Fibroblast of skin of left biceps (primary cell): ENCODE measurements at regions not wholly inside any gene's neighbourhood (a gene's known extent, or its start where the extent isn't known, plus 50 kb on each side); places are given as distances from the start of the nearest gene placed in this dataset.
"Not testable (repeated sequence)": the region's sequence is repeated elsewhere in the genome, so short reads cannot be mapped to it uniquely, and the experiment has no call there.

ENCODE experiments used
- DNase-seq, 2 experiments: peaks; one replicate each; pipeline ENCODE4 v3.0.0-alpha.2; 2013; ENCODE audit warnings: low read depth in 2 of 2

DNA sequence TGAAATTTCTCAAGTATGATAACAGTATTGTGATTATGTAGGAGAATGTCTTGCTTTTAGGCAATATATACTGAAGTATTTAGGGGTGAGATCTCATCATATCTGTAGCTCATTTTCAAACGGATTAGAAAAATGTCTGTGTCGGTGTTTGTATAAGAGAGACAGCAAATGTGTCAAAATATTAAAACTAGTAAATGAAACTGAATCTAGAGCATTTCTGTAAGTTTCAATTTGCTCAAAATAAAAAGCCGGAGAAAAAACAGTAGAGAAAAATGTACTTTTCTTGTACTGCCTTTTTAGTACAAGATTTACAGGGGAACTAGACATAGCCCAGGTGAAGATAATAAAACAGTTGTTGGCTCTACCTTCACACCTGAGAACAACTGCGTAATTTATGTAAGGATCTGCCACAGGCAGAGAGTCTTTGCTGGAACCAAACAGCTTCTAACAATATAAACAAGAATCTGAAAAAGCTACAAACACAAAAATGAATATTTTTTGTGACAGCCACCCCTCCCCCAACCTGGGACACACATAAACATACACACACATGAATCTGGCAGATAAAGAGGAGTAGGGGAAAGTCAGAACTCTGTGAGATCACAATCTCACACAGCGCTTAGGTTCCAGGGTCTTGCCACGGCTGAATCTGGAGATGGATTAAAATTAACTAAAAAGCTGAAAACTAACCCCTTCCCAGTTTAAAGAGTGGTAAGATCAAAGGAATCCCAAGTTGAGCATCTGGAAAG lies 153.3 kb downstream of the AVL9 start:
- DNase-seq = no peak

DNA sequence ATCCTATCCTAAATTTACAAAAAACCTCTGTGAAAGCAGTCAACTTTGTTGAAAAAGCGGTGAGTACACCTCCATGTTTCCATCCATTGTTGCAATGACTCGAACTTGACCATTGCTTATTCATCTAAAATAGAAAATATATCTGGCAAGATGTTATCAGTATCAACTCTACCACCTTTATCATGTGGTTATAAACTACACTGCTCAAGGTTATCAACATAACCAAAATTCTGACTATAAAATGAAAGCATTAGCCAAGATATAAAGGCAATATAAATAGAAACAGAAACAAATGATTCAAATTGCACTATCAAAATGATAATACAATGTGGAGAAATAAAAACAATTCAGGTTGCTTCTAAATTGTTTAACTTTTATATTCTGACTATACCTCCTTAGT lies 150.0 kb downstream of the AVL9 start:
- DNase-seq = not testable (repeated sequence)

DNA sequence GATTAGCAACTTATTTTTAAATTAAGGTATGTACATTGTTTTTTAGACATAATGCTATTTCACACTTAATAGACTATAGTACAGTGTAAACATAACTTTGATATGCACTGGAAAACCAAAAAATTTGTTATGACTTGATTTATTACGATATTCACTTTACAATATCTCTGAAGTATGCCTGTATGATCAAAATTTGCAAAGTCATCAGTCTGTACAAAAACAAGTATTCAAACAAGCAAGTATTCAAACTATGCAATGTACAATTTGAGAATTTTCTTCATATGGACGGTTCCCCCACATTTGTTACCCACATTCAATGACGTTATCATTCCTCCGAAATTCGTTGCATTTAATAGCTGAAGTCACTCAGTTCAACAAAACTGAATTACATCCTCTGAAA lies 147.9 kb downstream of the AVL9 start:
- DNase-seq = no peak

DNA sequence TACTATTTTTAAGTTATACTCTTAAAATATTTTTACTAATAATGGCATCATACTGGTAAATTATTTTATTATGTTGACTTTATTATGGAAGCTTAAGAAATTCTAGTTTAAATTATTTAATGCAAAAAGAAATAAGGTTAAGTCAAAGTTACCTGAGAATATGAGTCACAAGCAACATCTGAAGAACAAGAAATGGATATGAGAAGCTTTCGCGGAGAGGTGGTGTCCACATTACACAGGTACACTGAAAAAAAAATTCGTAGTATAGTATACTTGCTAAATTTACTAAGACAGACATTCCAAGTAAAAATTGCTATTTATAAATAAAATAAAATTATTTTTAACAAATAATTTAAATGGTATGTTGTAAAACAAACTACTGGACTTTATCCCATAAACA lies 143.8 kb downstream of the AVL9 start:
- no peak for DNase-seq

DNA sequence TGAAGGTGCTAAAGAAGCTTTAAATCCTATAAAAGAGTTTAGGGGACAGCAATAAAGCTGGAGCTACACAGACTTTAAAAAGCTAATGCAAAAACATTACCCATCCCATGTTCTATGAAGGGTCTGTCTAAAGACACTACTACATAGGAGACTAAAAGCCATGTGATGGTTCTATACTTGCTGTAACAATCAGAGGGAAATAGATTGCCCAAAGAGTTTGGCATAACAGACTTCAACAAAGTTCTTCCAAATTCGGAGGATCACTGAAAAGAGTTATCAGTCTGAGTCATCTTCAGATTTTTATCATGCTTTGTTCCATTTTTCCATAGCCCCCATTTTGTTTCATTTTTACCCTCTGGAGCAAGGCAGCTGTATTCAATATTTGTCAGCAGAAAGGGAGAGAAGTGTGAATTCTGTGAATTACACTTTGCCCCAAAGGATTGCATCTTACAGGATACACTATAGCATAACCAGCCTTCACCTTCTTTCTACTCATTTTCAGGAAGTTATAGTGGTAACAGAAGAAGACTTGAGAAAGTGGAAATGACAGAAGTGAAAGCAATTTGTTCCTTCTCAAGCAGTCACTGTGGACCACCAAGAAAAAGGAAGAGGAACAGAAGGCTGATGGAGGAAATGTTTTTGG lies 143.3 kb downstream of the AVL9 start:
- DNase-seq = not testable (repeated sequence)
